Fibroblast of mammary gland (primary cell): ENCODE measurements at regions not wholly inside any gene's neighbourhood (a gene's known extent, or its start where the extent isn't known, plus 50 kb on each side); places are given as distances from the start of the nearest gene placed in this dataset.

Experiments
- DNase-seq: peaks from one replicate; pipeline ENCODE4 v3.0.0-alpha.2; 2010; ENCODE audit warnings: low read depth
- H3K4me3 ChIP-seq: 2 replicates; pipeline ENCODE4 v1.5.1; 2011; ENCODE audit warnings: low read depth, mild to moderate bottlenecking, low read length, moderate library complexity; ENCODE audit not compliant: control insufficient read depth
- TF ChIP-seq, protein P1 (sequence below): conservative IDR thresholded peaks from 2 replicates; pipeline ENCODE4 v1.5.1; 2011; ENCODE audit warnings: low read depth, low read length, inconsistent platforms; ENCODE audit not compliant: control insufficient read depth, insufficient read depth

DNA sequence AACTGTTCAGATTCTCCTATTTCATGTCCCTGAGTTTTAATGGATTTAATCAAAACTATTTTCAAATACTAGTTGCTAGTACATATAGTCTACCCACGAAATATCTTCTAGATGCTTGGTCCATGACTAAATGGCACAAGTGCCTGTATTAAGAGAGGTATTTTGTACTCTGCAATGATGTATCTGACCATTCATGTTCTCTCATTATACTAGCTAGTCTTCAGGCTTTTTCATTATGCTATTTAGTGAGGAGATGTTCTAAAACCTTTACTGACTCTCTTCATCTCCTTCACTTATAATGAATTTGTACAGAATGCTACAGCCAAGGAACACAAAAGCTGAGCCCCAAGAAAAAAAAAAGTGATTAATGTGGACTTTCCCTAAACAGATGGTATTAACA is 222.5 kb downstream of the AHR start:
- H3K4me3 ChIP-seq = no peak overlapping the region
- TF ChIP-seq, protein P1, sequence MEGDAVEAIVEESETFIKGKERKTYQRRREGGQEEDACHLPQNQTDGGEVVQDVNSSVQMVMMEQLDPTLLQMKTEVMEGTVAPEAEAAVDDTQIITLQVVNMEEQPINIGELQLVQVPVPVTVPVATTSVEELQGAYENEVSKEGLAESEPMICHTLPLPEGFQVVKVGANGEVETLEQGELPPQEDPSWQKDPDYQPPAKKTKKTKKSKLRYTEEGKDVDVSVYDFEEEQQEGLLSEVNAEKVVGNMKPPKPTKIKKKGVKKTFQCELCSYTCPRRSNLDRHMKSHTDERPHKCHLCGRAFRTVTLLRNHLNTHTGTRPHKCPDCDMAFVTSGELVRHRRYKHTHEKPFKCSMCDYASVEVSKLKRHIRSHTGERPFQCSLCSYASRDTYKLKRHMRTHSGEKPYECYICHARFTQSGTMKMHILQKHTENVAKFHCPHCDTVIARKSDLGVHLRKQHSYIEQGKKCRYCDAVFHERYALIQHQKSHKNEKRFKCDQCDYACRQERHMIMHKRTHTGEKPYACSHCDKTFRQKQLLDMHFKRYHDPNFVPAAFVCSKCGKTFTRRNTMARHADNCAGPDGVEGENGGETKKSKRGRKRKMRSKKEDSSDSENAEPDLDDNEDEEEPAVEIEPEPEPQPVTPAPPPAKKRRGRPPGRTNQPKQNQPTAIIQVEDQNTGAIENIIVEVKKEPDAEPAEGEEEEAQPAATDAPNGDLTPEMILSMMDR = no peak
- DNase-seq = peak; percentile 45

DNA sequence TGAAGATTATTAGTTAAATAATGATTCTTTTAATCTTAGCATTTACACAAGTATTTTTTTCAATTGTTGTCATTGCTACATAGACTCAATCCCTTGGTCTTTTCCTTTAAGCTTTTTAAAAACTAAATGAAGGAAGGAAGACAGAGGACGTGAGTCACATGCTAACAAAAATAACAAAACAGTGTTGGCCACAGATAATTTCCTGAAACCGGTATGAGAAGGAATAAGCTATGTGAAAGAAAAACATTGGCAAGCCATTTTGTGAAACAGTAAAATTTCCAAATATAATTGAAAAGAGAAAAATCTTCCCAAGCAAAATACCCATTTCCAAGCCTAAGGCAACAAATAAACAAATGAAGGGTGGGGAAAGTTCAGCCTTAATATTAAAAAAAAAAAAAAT is 223.0 kb downstream of the AHR start:
- peak; percentile 88 for DNase-seq
- TF ChIP-seq, protein P1 = no peak
- H3K4me3 ChIP-seq = no peak overlapping the region

DNA sequence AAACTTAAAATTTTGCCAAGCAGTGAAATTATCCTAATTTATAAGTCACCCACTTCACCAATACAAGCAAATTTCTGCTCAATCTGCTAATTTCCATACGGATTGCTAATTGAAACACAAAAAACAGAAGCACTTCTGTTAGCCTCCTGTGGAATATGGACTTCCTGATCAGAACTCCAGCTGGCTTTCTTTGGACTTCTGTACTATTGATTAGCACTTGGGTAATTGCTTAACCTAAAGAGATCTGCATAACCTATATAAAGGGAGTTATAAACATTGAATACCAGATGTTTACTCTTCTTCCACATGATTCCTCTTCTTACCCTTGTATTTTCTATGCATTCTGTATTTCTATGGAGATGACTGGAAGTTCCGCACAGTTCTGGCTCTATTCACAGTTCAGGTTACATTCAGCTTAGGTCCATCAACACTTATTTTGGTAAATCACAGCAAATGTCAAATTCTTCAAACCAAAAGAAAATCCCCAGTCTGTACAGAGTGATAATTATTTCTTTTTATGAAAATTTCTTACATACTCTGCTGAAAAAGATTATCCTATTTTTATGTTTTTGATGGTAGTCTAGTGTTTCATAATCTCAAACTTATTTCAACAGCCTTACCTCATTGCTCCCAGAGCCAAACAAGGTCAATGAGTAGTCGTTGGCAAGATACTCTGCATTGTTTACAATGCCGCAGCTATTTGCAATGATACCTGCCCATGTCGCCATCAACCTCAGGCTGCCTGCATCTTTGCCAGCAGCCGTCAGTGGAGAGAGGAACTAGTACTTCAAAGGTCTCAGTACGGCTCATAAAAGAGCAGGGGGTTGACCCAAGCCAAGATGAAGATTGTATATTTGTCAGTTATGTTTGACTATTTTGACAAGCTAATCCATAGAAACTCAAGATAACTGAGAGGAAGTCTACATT is 225.6 kb downstream of the AHR start:
- H3K4me3 ChIP-seq = no peak overlapping the region
- DNase-seq = peak; percentile 91
- TF ChIP-seq, protein P1 = no peak

DNA sequence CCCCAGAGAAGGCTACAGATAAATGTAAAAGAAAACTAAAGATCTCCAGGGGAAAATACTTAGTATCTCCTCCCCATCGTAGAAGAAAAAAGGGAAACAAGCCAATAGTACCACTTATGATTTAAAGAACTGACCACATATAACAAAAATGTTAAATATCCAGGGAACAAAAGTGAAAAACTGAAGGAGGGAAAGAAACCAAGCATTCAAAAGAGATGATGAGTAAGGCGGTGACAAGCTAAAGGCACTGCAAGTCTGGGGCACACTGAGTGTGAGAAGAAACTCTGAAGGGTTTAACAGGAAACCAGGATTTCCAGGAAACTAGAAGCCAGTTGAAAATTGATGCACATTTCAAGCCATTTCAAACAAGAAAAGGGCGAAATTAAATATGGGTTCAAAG is 226.3 kb downstream of the AHR start:
- DNase-seq = peak; percentile 75
- TF ChIP-seq, protein P1 = no peak
- no peak overlapping the region for H3K4me3 ChIP-seq

DNA sequence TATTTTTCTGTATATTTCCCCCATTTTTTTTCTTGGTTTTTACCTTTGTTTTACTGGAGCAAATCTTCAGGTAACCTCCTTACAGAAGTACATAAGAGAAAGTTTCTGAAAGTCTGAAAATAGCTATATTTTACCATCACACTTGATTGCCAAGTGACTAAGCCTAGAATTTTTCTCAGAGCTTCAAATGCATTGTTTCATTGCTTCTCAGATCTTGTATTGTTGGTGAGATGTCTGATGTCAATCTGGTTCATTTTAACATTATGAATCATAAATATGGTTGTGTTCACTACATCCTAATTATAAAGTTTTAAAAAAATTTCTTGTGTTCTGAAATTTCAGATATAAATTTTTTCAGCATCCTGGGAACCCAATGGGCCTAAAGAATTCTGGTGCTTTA is 228.2 kb downstream of the AHR start:
- H3K4me3 ChIP-seq = no peak overlapping the region
- TF ChIP-seq, protein P1 = no peak
- DNase-seq = no peak

DNA sequence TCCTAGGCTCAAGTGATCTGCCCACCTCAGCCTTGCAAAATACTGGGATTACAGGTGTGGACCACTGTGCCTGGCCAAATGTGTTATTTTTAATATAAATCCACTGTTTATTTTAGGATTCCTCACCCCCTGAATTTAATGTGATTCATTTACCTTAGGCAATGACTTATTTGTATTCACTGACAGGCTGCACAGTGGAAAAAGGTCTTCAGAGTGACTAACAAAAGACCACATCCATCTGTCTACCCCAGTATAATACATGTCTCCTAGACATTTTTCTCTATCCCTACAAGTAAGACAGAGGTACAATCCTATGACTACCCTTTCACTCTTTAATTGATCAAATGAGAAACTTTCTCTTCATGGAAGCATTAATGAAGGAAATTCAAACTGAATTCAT is 230.2 kb downstream of the AHR start:
- TF ChIP-seq, protein P1 = no peak
- DNase-seq = peak; percentile 35
- H3K4me3 ChIP-seq = no peak overlapping the region
